ENCODE measurements at regions not wholly inside any gene's neighbourhood (a gene's known extent, or its start where the extent isn't known, plus 50 kb on each side); places are given as distances from the start of the nearest gene placed in this dataset.
"Not testable (repeated sequence)": the region's sequence is repeated elsewhere in the genome, so short reads cannot be mapped to it uniquely, and the experiment has no call there.

DNA sequence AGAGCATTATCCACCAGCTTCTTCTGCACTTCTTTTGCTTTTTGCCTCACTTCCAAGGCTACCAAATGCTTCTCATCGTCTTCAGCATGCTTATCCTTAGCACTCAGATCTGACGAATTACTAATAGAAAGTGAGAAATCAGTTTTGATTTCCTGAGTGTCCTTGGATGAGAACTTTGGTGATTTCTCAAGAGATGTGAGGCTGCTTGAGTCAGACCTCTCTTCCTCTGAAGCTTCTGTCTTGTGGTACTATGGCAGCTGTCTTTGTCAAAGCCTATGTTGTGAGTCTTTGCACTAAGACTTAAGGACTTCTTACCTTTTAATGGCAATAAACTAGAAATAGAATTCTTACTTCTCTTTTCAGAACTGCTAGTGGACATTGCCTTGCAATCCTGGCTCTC lies 169.9 kb downstream of the CPE start:
- in situ Hi-C loops (cut with MboI; ENCODE audit: low sequenced_read_pairs): loop anchor here (25.0 kb wide), 1 partner anchor 1039 kb away; no protein-coding TSS in a partner anchor
- no peaks in the 10 kb centered on the region for H3K36me3 ChIP-seq (replicated peaks)
- no peaks in the 10 kb centered on the region for H3K27me3 ChIP-seq (ENCODE audit: low read depth)
- H3K9me3 ChIP-seq: no peaks in the 10 kb centered on the region
- H3K4me1 ChIP-seq: no peaks in the 10 kb centered on the region
- no peak overlapping the region for H3K4me3 ChIP-seq
- DNase-seq (ENCODE audit: low spot score in 2 of 2): no peak

DNA sequence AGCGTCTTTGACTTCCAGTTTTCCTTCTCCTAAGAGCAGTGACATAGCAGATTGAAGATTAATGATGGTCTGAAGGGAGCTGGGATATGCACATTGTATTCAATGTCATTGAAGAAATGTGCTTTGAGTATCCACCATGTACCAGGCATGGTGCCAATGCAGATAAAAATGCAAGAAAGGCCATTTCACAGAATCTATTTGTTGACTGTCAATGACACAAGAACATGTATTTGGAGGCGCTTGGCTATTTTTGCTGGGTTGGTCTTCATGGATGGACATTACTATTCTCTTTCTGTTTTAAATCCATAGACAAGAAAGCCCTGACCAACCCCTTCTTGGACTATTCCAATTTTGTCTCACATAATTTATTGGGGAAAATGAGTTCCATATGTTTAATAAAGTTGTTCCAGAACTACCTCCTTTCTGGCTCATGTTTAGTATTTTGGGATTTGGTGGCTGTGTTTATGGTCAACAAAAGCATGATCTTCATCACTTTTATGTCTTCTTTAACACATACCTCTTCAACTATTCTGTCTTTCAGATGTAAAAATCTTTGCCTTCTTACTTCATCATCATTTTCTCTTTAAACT lies 174.5 kb downstream of the CPE start:
- Histone ChIP-seq H3K36me3 (replicated peaks) (no peaks in the 10 kb centered on the region), H3K27me3 (ENCODE audit: low read depth) (no peaks in the 10 kb centered on the region), H3K9me3 (no peaks in the 10 kb centered on the region), H3K4me3 (no peak overlapping the region), H3K4me1 (no peaks in the 10 kb centered on the region)
- no peak for DNase-seq (ENCODE audit: low spot score in 2 of 2)
- in situ Hi-C loops (cut with MboI; ENCODE audit: low sequenced_read_pairs): no loop called here

DNA sequence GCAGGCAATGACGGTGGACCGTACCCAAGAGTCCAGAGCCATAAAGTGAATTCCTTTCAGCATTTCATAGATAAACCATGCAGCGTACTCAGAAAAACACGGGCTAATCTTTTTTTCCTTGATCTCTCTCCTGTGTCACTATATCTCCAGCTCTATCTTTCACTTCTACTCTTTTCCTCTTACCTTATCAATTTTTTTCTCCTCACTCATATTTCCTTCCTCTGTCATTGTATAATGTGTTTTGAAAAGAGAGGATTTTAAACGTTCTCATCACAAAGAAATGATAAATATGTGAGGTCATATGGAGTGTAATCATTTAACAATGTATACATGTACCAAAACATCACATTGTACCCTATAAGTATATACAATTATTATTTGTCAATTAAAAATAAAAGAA lies 176.5 kb downstream of the CPE start:
- Histone ChIP-seq H3K4me3 (no peak overlapping the region), H3K4me1 (no peaks in the 10 kb centered on the region), H3K36me3 (replicated peaks) (no peaks in the 10 kb centered on the region), H3K9me3 (no peaks in the 10 kb centered on the region), H3K27me3 (ENCODE audit: low read depth) (no peaks in the 10 kb centered on the region)
- in situ Hi-C loops (cut with MboI; ENCODE audit: low sequenced_read_pairs): no loop called here
- no peak for DNase-seq (ENCODE audit: low spot score in 2 of 2)

DNA sequence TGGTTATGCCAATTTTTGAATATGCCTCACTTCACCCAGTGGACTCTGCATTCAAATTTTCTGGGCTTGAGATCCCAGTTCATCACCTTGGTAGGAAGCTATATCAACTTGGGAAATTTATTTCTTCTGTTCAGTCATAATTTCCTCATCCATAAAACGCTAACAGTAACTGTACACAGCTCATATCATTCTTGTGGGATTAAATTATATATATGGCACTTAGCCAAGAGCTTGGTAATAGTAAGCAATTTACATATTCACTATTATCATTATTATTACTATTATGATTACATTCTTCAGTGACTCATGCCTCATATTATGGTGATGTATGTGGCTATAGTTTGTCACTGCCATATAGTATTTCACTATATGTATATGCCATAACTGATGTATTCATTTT lies 177.6 kb downstream of the CPE start:
- Histone ChIP-seq H3K9me3 (no peaks in the 10 kb centered on the region), H3K4me3 (no peak overlapping the region), H3K4me1 (no peaks in the 10 kb centered on the region), H3K36me3 (replicated peaks) (no peaks in the 10 kb centered on the region), H3K27me3 (ENCODE audit: low read depth) (no peaks in the 10 kb centered on the region)
- DNase-seq (ENCODE audit: low spot score in 2 of 2): no peak
- in situ Hi-C loops (cut with MboI; ENCODE audit: low sequenced_read_pairs): no loop called here

DNA sequence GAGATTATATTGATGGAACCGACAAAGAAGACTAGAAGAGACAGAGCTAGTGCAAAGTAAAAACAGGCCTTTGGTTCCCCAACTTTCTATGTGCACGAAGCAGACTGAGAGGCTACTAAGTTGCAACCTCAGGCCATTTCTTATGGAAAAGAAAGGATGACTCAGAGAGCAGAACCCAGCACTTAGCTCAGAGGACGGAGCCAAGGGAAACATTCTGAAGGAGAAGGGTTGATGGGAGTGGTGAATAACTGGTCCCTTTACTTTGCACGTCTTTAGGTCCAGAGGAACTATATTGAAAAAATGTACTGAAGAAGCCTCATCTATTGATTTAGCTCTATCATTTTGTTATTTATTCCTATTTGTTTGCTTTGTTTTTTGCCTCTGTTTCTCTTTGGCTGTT lies 182.1 kb downstream of the CPE start:
- no peak for DNase-seq (ENCODE audit: low spot score in 2 of 2)
- no peaks in the 10 kb centered on the region for H3K9me3 ChIP-seq
- in situ Hi-C loops (cut with MboI; ENCODE audit: low sequenced_read_pairs): no loop called here
- H3K36me3 ChIP-seq (replicated peaks): no peaks in the 10 kb centered on the region
- no peaks in the 10 kb centered on the region for H3K27me3 ChIP-seq (ENCODE audit: low read depth)
- H3K4me1 ChIP-seq: no peaks in the 10 kb centered on the region
- H3K4me3 ChIP-seq: no peak overlapping the region

GRCh38 chr4:165563851-165564250 lies 185.0 kb downstream of the CPE start:
- in situ Hi-C loops (cut with MboI; ENCODE audit: low sequenced_read_pairs): no loop called here
- Histone ChIP-seq H3K36me3 (replicated peaks) (no peaks in the 10 kb centered on the region), H3K4me1 (no peaks in the 10 kb centered on the region), H3K4me3 (no peak overlapping the region), H3K27me3 (ENCODE audit: low read depth) (no peaks in the 10 kb centered on the region), H3K9me3 (no peaks in the 10 kb centered on the region)
- no peak for DNase-seq (ENCODE audit: low spot score in 2 of 2)

GRCh38 chr4:165569031-165569430 lies 190.2 kb downstream of the CPE start:
- Histone ChIP-seq H3K27me3 (ENCODE audit: low read depth) (no peaks in the 10 kb centered on the region), H3K4me1 (no peaks in the 10 kb centered on the region), H3K36me3 (replicated peaks) (no peaks in the 10 kb centered on the region), H3K4me3 (no peak overlapping the region), H3K9me3 (no peaks in the 10 kb centered on the region)
- DNase-seq (ENCODE audit: low spot score in 2 of 2): no peak
- in situ Hi-C loops (cut with MboI; ENCODE audit: low sequenced_read_pairs): no loop called here

- H3K27me3 ChIP-seq (ENCODE audit: low read depth); DNase-seq (ENCODE audit: low spot score in 2 of 2); H3K4me3 ChIP-seq; H3K9me3 ChIP-seq; H3K36me3 ChIP-seq (replicated peaks); H3K4me1 ChIP-seq; in situ Hi-C loops (cut with MboI; ENCODE audit: low sequenced_read_pairs): not testable (repeated sequence)
These were observed 192.7 kb downstream of the CPE start for GRCh38 chr4:165571476-165571875.

DNA sequence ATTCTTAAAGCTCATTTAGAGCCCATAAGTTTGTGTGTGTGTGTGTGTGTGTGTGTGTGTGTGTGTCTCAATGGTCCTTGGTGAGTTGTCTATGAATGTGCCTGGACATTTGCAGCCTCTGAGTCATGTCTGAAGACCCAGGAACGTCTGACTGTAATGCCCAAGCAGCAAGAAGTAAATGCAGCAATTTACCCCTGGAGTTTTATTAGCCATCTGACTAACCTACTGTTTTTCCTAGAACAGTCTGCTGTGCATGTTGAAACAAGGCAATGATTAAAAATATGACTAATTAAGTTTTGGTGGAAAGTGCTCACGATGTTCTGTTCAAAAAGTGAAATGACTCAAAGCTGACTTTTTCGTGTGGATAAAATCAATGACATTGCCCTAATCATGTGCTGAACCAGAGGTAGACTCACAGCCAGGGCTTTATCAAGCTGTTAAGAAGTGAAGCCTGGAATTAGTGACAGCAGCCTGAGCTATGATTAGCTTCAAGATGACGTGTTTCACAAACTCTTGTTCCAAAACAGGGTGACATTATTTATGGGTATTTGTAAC lies 201.6 kb downstream of the CPE start:
- no peak for DNase-seq (ENCODE audit: low spot score in 2 of 2)
- Histone ChIP-seq H3K9me3 (no peaks in the 10 kb centered on the region), H3K27me3 (ENCODE audit: low read depth) (no peaks in the 10 kb centered on the region), H3K4me3 (no peak overlapping the region), H3K36me3 (replicated peaks) (no peaks in the 10 kb centered on the region), H3K4me1 (no peaks in the 10 kb centered on the region)
- in situ Hi-C loops (cut with MboI; ENCODE audit: low sequenced_read_pairs): no loop called here

- Histone ChIP-seq H3K4me1 (no peaks in the 10 kb centered on the region), H3K36me3 (replicated peaks) (no peaks in the 10 kb centered on the region), H3K27me3 (ENCODE audit: low read depth) (no peaks in the 10 kb centered on the region), H3K4me3 (no peak overlapping the region), H3K9me3 (no peaks in the 10 kb centered on the region)
- DNase-seq (ENCODE audit: low spot score in 2 of 2): no peak
- in situ Hi-C loops (cut with MboI; ENCODE audit: low sequenced_read_pairs): no loop called here
These were observed 204.5 kb downstream of the CPE start for GRCh38 chr4:165583341-165583740.

DNA sequence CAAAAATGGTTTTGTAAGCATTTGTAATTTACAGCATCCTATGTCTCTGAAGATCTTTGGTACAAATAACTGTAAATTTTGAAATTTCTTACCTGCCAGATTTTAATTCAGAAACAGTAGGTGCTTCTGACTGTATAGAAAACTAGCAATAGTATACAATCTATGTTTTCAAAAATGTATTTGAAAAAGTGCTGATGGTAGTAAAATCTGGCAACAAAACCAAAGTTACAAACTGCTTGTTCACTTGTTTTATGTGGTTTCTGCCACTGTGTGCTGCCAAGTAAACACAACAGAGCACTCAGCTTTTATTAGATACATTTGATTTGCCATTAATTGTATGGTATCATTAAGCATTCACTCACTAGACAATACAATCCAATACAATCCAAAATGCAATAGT lies 206.1 kb downstream of the CPE start:
- H3K36me3 ChIP-seq (replicated peaks): no peaks in the 10 kb centered on the region
- no peak overlapping the region for H3K4me3 ChIP-seq
- no peaks in the 10 kb centered on the region for H3K27me3 ChIP-seq (ENCODE audit: low read depth)
- no peak for DNase-seq (ENCODE audit: low spot score in 2 of 2)
- H3K9me3 ChIP-seq: no peaks in the 10 kb centered on the region
- in situ Hi-C loops (cut with MboI; ENCODE audit: low sequenced_read_pairs): no loop called here
- no peaks in the 10 kb centered on the region for H3K4me1 ChIP-seq

- in situ Hi-C loops (cut with MboI; ENCODE audit: low sequenced_read_pairs): no loop called here
- Histone ChIP-seq H3K27me3 (ENCODE audit: low read depth) (no peaks in the 10 kb centered on the region), H3K36me3 (replicated peaks) (no peaks in the 10 kb centered on the region), H3K4me3 (no peak overlapping the region), H3K4me1 (no peaks in the 10 kb centered on the region), H3K9me3 (no peaks in the 10 kb centered on the region)
- DNase-seq (ENCODE audit: low spot score in 2 of 2): no peak
These were observed 209.9 kb downstream of the CPE start for GRCh38 chr4:165588534-165589315.

DNA sequence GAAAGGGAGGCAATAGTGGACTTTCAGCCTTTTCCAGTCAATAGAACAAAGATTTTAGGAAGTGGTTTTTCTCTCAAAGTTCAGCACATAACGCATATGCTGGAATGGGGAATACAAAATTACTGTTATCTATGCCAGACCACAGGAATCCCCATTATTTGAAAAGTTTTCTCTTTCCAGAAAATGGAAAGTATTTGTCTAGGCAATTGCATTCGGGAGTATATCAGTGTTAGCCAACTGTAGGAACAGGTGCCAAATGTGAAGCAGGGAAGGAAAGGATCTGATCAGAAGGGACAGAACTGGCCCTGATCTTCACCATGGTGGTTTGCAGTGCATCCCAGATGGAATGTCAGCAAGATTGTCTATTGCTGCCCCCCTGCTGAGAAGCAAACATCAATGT lies 213.6 kb downstream of the CPE start:
- H3K27me3 ChIP-seq (ENCODE audit: low read depth): no peaks in the 10 kb centered on the region
- H3K36me3 ChIP-seq (replicated peaks): no peaks in the 10 kb centered on the region
- no peak overlapping the region for H3K4me3 ChIP-seq
- in situ Hi-C loops (cut with MboI; ENCODE audit: low sequenced_read_pairs): no loop called here
- no peak for DNase-seq (ENCODE audit: low spot score in 2 of 2)
- H3K4me1 ChIP-seq: no peaks in the 10 kb centered on the region
- H3K9me3 ChIP-seq: no peaks in the 10 kb centered on the region

GRCh38 chr4:165597581-165598480 lies 219.0 kb downstream of the CPE start:
- in situ Hi-C loops (cut with MboI; ENCODE audit: low sequenced_read_pairs): no loop called here
- DNase-seq (ENCODE audit: low spot score in 2 of 2): peak; percentile 19 to 93

More at GRCh38 chr4:165597581-165598480, 219.0 kb downstream of the CPE start:
- no peaks in the 10 kb centered on the region for H3K27me3 ChIP-seq (ENCODE audit: low read depth)
- no peaks in the 10 kb centered on the region for H3K36me3 ChIP-seq (replicated peaks)
- H3K9me3 ChIP-seq: no peaks in the 10 kb centered on the region
- H3K4me1 ChIP-seq: peaks cover 5% of the 10 kb centered on the region
- no peak overlapping the region for H3K4me3 ChIP-seq
